Endothelial cell of umbilical vein (primary cell): ENCODE measurements at regions not wholly inside any gene's neighbourhood (a gene's known extent, or its start where the extent isn't known, plus 50 kb on each side); places are given as distances from the start of the nearest gene placed in this dataset.

Experiments used
- BruUV-seq: library from RNA; stranded (reverse); fragments of 400-500 nt; replicated peaks from 2 replicates; lab custom pipeline; 2021; lab: Mats Ljungman, UMichigan
- CTCF ChIA-PET: fragments of 300-600, 350-600 bp; sonication (Branson Sonifier 250); formaldehyde crosslinking; loops from one replicate; lab custom pipeline; 2021; ENCODE audit warnings: antibody characterized with exemption, inconsistent platforms; lab: Charles Lee
- POLR2A ChIA-PET: fragments of 300-600, 350-600 bp; sonication (Branson Sonifier 250); formaldehyde crosslinking; loops from one replicate; lab custom pipeline; 2021; ENCODE audit warnings: antibody characterized with exemption, inconsistent platforms; lab: Charles Lee
- DNase-seq: peaks from one replicate; pipeline ENCODE4 v3.0.0-alpha.2; 2011; ENCODE audit warnings: low read depth, low spot score
- FAIRE-seq: peaks from 2 replicates; lab custom pipeline; 2011; peaks lifted over from hg19 to GRCh38; lab: Jason Lieb, UNC
- H2AFZ ChIP-seq: 2 replicates; pipeline ENCODE4 v1.6.0; 2012; ENCODE audit warnings: low read depth, low read length, control low read depth, inconsistent platforms
- H3K27ac ChIP-seq: 2 replicates; pipeline ENCODE4 v1.5.1; 2011; ENCODE audit warnings: low read depth, mild to moderate bottlenecking, control low read depth, low read length, moderate library complexity; ENCODE audit not compliant: insufficient read depth
- H3K27me3 ChIP-seq, 2 experiments: 2 replicates each; pipeline versions ENCODE4 v1.6.0 to v1.6.1; 2011; ENCODE audit warnings: low read length in 2 of 2, mixed read lengths in 1 of 2; ENCODE audit not compliant: control insufficient read depth in 2 of 2, insufficient read depth in 2 of 2
- H3K36me3 ChIP-seq, 2 experiments: 2 replicates in 1 of 2; 3 replicates in 1 of 2; pipeline ENCODE4 v1.5.1; 2011; ENCODE audit warnings: low read length in 2 of 2, mild to moderate bottlenecking in 1 of 2, moderate library complexity in 1 of 2; ENCODE audit not compliant: control insufficient read depth in 2 of 2, insufficient read depth in 2 of 2; ENCODE audit errors: extremely low read depth in 1 of 2
- H3K4me1 ChIP-seq: 3 replicates; pipeline ENCODE4 v1.5.1; 2011; ENCODE audit warnings: mild to moderate bottlenecking, low read length; ENCODE audit not compliant: control insufficient read depth, insufficient read depth; ENCODE audit errors: extremely low read depth
- H3K4me2 ChIP-seq: 2 replicates; pipeline ENCODE4 v1.6.1; 2011; ENCODE audit warnings: low read length, control low read depth, mixed read lengths; ENCODE audit not compliant: insufficient read depth
- H3K4me3 ChIP-seq, 3 experiments: fragments of 200-600 bp in 1 of 3; sonication (generic), shearing (Covaris generic) in 1 of 3; replicated peaks in 1 of 3; 2 replicates each; pipeline ENCODE4 v1.5.1; 2011 to 2016; ENCODE audit warnings: control low read depth in 3 of 3, low read length in 3 of 3, mild to moderate bottlenecking in 2 of 3, inconsistent platforms in 1 of 3, low read depth in 1 of 3, moderate library complexity in 1 of 3; ENCODE audit not compliant: insufficient read depth in 1 of 3
- H3K79me2 ChIP-seq: 2 replicates; pipeline ENCODE4 v1.6.0; 2012; ENCODE audit warnings: low read length, inconsistent platforms; ENCODE audit not compliant: control insufficient read depth, insufficient read depth
- H3K9ac ChIP-seq: replicated peaks from 2 replicates; pipeline ENCODE3; 2011; ENCODE audit warnings: low read length, control low read depth; ENCODE audit not compliant: insufficient read depth; ENCODE audit errors: extremely low read depth
- H3K9me1 ChIP-seq: replicated peaks from 3 replicates; pipeline ENCODE4 v1.6.0; 2011; ENCODE audit warnings: mild to moderate bottlenecking, low read length; ENCODE audit not compliant: control insufficient read depth, insufficient read depth; ENCODE audit errors: extremely low read depth
- H3K9me3 ChIP-seq: replicated peaks from 2 replicates; pipeline ENCODE4 v1.5.1; 2012; ENCODE audit warnings: low read length, inconsistent platforms; ENCODE audit not compliant: control insufficient read depth, insufficient read depth
- H4K20me1 ChIP-seq: replicated peaks from 2 replicates; pipeline ENCODE3; 2011; ENCODE audit warnings: mild to moderate bottlenecking, low read length; ENCODE audit not compliant: control insufficient read depth, insufficient read depth; ENCODE audit errors: extremely low read depth
- CTCF ChIP-seq, 2 donors: IDR thresholded peaks; 1 replicate in 1 of 2; 2 replicates in 1 of 2; pipeline ENCODE4 v1.5.1; 2011; ENCODE audit warnings: low read length in 2 of 2, mild to moderate bottlenecking in 2 of 2, moderate library complexity in 2 of 2, control low read depth in 1 of 2, inconsistent platforms in 1 of 2, low read depth in 1 of 2; ENCODE audit not compliant: insufficient read depth in 1 of 2; ENCODE audit errors: extremely low read depth in 1 of 2
- EZH2 ChIP-seq: IDR thresholded peaks from 2 replicates; pipeline ENCODE4 v1.6.1; 2012; ENCODE audit warnings: borderline replicate concordance, low read depth, mild to moderate bottlenecking, moderate library complexity, low read length, inconsistent platforms; ENCODE audit not compliant: severe bottlenecking
- FOS ChIP-seq: IDR thresholded peaks from 2 replicates; pipeline ENCODE4 v1.6.1; 2011; ENCODE audit warnings: mild to moderate bottlenecking, low read length, moderate library complexity, borderline replicate concordance; ENCODE audit not compliant: insufficient read depth
- GATA2 ChIP-seq: IDR thresholded peaks from 2 replicates; pipeline ENCODE4 v1.7.0; 2011; ENCODE audit warnings: low read depth, mild to moderate bottlenecking, moderate library complexity, mixed read lengths, low read length; ENCODE audit not compliant: insufficient read length, insufficient read depth
- JUN ChIP-seq: IDR thresholded peaks from 2 replicates; pipeline ENCODE4 v1.6.1; 2011; ENCODE audit warnings: borderline replicate concordance, low read depth; ENCODE audit not compliant: insufficient read length, insufficient read depth
- MAX ChIP-seq: IDR thresholded peaks from 2 replicates; pipeline ENCODE4 v1.6.1; 2011; ENCODE audit not compliant: insufficient read depth, insufficient read length
- MYC ChIP-seq: IDR thresholded peaks from one replicate; pipeline ENCODE4 v1.6.1; 2011; ENCODE audit warnings: mild to moderate bottlenecking, low read depth, low read length
- POLR2A ChIP-seq: IDR thresholded peaks from 2 replicates; pipeline ENCODE4 v1.6.1; 2012; ENCODE audit warnings: low read depth, mild to moderate bottlenecking, control low read depth, low read length
- POLR2AphosphoS5 ChIP-seq: IDR thresholded peaks from 2 replicates; pipeline ENCODE4 v1.6.1; 2012; ENCODE audit warnings: low read depth, mild to moderate bottlenecking, control low read depth, low read length, moderate library complexity; ENCODE audit not compliant: insufficient read depth
- dilution Hi-C: fragments of 300-500 bp; cut with MboI; formaldehyde crosslinking; loops from one replicate; pipeline ENCODE4 v1.15.0; 2019; ENCODE audit warnings: low sequenced_read_pairs; ENCODE audit not compliant: extremely low pct_ligation_motif_present
- intact Hi-C: fragments of 100-400 bp; cut with micrococcal nuclease; formaldehyde crosslinking; loops from one replicate; pipeline ENCODE4 v1.10.0; 2022

- Histone ChIP-seq H3K27ac (no peak overlapping the region), H3K4me1 (peaks cover under 1% of the 10 kb centered on the region), H3K79me2 (no peaks in the 10 kb centered on the region), H3K36me3 (no peaks in the 10 kb centered on the region), H3K4me2 (no peak overlapping the region), H3K9ac (no peak overlapping the region), H3K9me3 (no peaks in the 10 kb centered on the region), H2AFZ (peak overlapping the region; percentile 69), H4K20me1 (no peaks in the 10 kb centered on the region), H3K27me3 (no peaks in the 10 kb centered on the region), H3K9me1 (no peaks in the 10 kb centered on the region), H3K4me3 (no peak overlapping the region)
- TF ChIP-seq GATA2 = no peak
- TF ChIP-seq CTCF (IDR thresholded peaks at IDR 0.05; ENCODE audit: extremely low read depth in 1 of 2, insufficient read depth in 1 of 2, low read depth in 1 of 2, low read length in 2 of 2) = no peak
- no peak for TF ChIP-seq POLR2AphosphoS5
- TF ChIP-seq MYC = no peak
- TF ChIP-seq FOS = no peak
- TF ChIP-seq MAX = no peak
- no peak for TF ChIP-seq JUN
- TF ChIP-seq EZH2 = no peak
- no peak for TF ChIP-seq POLR2A
- dilution Hi-C loops (no loop called here), intact Hi-C loops (no loop called here)
- CTCF ChIA-PET = interaction anchor here (0.8 kb wide), 1 partner anchor 12 kb away, joined by 3 read pairs; no protein-coding TSS in a partner anchor
- DNase-seq (no peak), FAIRE-seq (no peak)
- BruUV-seq = no TSS peak
- POLR2A ChIA-PET = no interaction called here
Measured at GRCh38 chr13:40351537-40352379, 314.7 kb downstream of the FOXO1 start.
